ENCODE measurements at regions not wholly inside any gene's neighbourhood (a gene's known extent, or its start where the extent isn't known, plus 50 kb on each side); places are given as distances from the start of the nearest gene placed in this dataset.

- no peak overlapping the region for H3K27ac Mint-ChIP-seq
- no peak for TF ChIP-seq CTCF (conservative IDR thresholded peaks at IDR 0.05)
Observed at GRCh38 chr2:153105829-153106578, 372.6 kb downstream of the RPRM start.

GRCh38 chr2:153101187-153101586 lies 377.4 kb downstream of the RPRM start:
- Mint-ChIP-seq H3K36me3 (no peaks in the 10 kb centered on the region), H3K27ac (no peak overlapping the region), H3K9me3 (no peaks in the 10 kb centered on the region), H3K4me3 (no peak overlapping the region), H3K4me1 (ENCODE audit: unreplicated experiment) (no peaks in the 10 kb centered on the region), H3K27me3 (no peaks in the 10 kb centered on the region)
- TF ChIP-seq CTCF (conservative IDR thresholded peaks at IDR 0.05) = no peak
- no peak for DNase-seq (ENCODE audit: extremely low spot score, unreplicated experiment)

More at GRCh38 chr2:153105829-153106578, 372.6 kb downstream of the RPRM start:
- no peak for DNase-seq (ENCODE audit: extremely low spot score, unreplicated experiment)
- Mint-ChIP-seq H3K36me3 (no peaks in the 10 kb centered on the region), H3K9me3 (no peaks in the 10 kb centered on the region), H3K4me3 (no peak overlapping the region), H3K27me3 (no peaks in the 10 kb centered on the region), H3K4me1 (ENCODE audit: unreplicated experiment) (no peaks in the 10 kb centered on the region)

- no peak for DNase-seq (ENCODE audit: extremely low spot score, unreplicated experiment)
- no peaks in the 10 kb centered on the region for H3K9me3 Mint-ChIP-seq
- no peaks in the 10 kb centered on the region for H3K4me1 Mint-ChIP-seq (ENCODE audit: unreplicated experiment)
- H3K36me3 Mint-ChIP-seq = no peaks in the 10 kb centered on the region
- TF ChIP-seq CTCF (conservative IDR thresholded peaks at IDR 0.05) = no peak
- H3K27ac Mint-ChIP-seq = no peak overlapping the region
- H3K27me3 Mint-ChIP-seq = no peaks in the 10 kb centered on the region
- H3K4me3 Mint-ChIP-seq = no peak overlapping the region
Observed at GRCh38 chr2:153100151-153100550, 378.4 kb downstream of the RPRM start.

- no peak overlapping the region for H3K27ac Mint-ChIP-seq
- TF ChIP-seq CTCF (conservative IDR thresholded peaks at IDR 0.05) = no peak
- no peaks in the 10 kb centered on the region for H3K27me3 Mint-ChIP-seq
- H3K4me1 Mint-ChIP-seq (ENCODE audit: unreplicated experiment) = no peaks in the 10 kb centered on the region
- H3K9me3 Mint-ChIP-seq = no peaks in the 10 kb centered on the region
- no peak overlapping the region for H3K4me3 Mint-ChIP-seq
- no peak for DNase-seq (ENCODE audit: extremely low spot score, unreplicated experiment)
- H3K36me3 Mint-ChIP-seq = no peaks in the 10 kb centered on the region
Observed at GRCh38 chr2:153098073-153098472, 379.7 kb downstream of the ARL6IP6 start.

GRCh38 chr2:153096272-153096671 lies 377.9 kb downstream of the ARL6IP6 start:
- Mint-ChIP-seq H3K9me3 (no peaks in the 10 kb centered on the region), H3K27ac (no peak overlapping the region), H3K4me1 (ENCODE audit: unreplicated experiment) (no peaks in the 10 kb centered on the region), H3K27me3 (no peaks in the 10 kb centered on the region), H3K36me3 (no peaks in the 10 kb centered on the region), H3K4me3 (no peak overlapping the region)
- DNase-seq (ENCODE audit: extremely low spot score, unreplicated experiment) = no peak
- TF ChIP-seq CTCF (conservative IDR thresholded peaks at IDR 0.05) = no peak

All from type B pancreatic cell (in vitro differentiated cells).